GM06990 (cell line): ENCODE measurements at regions not wholly inside any gene's neighbourhood (a gene's known extent, or its start where the extent isn't known, plus 50 kb on each side); places are given as distances from the start of the nearest gene placed in this dataset.

Source experiments
- DNase-seq: peaks from one replicate; pipeline ENCODE4 v3.0.0-alpha.2; 2011; ENCODE audit not compliant: insufficient read length; ENCODE audit errors: extremely low read depth
- H3K27me3 ChIP-seq: replicated peaks from 2 replicates; pipeline ENCODE4 v1.6.0; 2011; ENCODE audit warnings: low read length; ENCODE audit not compliant: control insufficient read depth, insufficient read depth
- H3K36me3 ChIP-seq: 2 replicates; pipeline ENCODE4 v1.5.1; 2011; ENCODE audit warnings: low read length; ENCODE audit not compliant: control insufficient read depth, insufficient read depth
- H3K4me3 ChIP-seq: replicated peaks from 2 replicates; pipeline ENCODE4 v1.5.1; 2011; ENCODE audit warnings: low read depth, mild to moderate bottlenecking, control low read depth, low read length
- CTCF ChIP-seq: IDR thresholded peaks from 2 replicates; pipeline ENCODE4 v1.5.1; 2011; ENCODE audit warnings: low read length, control low read depth, mild to moderate bottlenecking, inconsistent platforms; ENCODE audit not compliant: insufficient read depth, poor library complexity, severe bottlenecking

- Histone ChIP-seq H3K27me3 (no peaks in the 10 kb centered on the region; the same call in 1 of the 2 replicates), H3K4me3 (no peak overlapping the region), H3K36me3 (no peaks in the 10 kb centered on the region)
- DNase-seq, result no peak
- no peak for TF ChIP-seq CTCF
These were observed 200.8 kb downstream of the DIRAS2 start for GRCh38 chr9:90441814-90442213.

GRCh38 chr9:90442723-90443122 lies 199.9 kb downstream of the DIRAS2 start:
- no peak overlapping the region for H3K4me3 ChIP-seq
- TF ChIP-seq CTCF, result no peak
- no peak for DNase-seq
- no peaks in the 10 kb centered on the region; the same call in 1 of the 2 replicates for H3K27me3 ChIP-seq
- H3K36me3 ChIP-seq, result no peaks in the 10 kb centered on the region

- DNase-seq, result no peak
- no peaks in the 10 kb centered on the region for H3K36me3 ChIP-seq
- H3K27me3 ChIP-seq, result no peaks in the 10 kb centered on the region; the same call in 1 of the 2 replicates
- no peak for TF ChIP-seq CTCF
- H3K4me3 ChIP-seq, result no peak overlapping the region
These were observed 197.9 kb downstream of the DIRAS2 start for GRCh38 chr9:90444609-90445204.

- DNase-seq, result no peak
- Histone ChIP-seq H3K4me3 (no peak overlapping the region), H3K36me3 (no peaks in the 10 kb centered on the region), H3K27me3 (no peaks in the 10 kb centered on the region; the same call in 1 of the 2 replicates)
- no peak for TF ChIP-seq CTCF
These were observed 197.2 kb downstream of the DIRAS2 start for GRCh38 chr9:90445391-90445790.

GRCh38 chr9:90446200-90446948 lies 196.2 kb downstream of the DIRAS2 start:
- H3K27me3 ChIP-seq, result no peaks in the 10 kb centered on the region; the same call in 1 of the 2 replicates
- no peak for DNase-seq
- TF ChIP-seq CTCF, result no peak
- H3K4me3 ChIP-seq, result no peak overlapping the region
- H3K36me3 ChIP-seq, result no peaks in the 10 kb centered on the region
